ENCODE measurements at regions not wholly inside any gene's neighbourhood (a gene's known extent, or its start where the extent isn't known, plus 50 kb on each side); places are given as distances from the start of the nearest gene placed in this dataset.

- no peak for DNase-seq (ENCODE audit: low spot score)
- in situ Hi-C loops (cut with HindIII; ENCODE audit: low sequenced_read_pairs) = no loop called here
Observed at GRCh38 chr2:3138621-3139020, 239.0 kb downstream of the EIPR1 start.

- DNase-seq (ENCODE audit: low spot score) = no peak
- in situ Hi-C loops (cut with HindIII; ENCODE audit: low sequenced_read_pairs) = no loop called here
Observed at GRCh38 chr2:3137651-3138300, 239.8 kb downstream of the EIPR1 start.

- in situ Hi-C loops (cut with HindIII; ENCODE audit: low sequenced_read_pairs) = no loop called here
- no peak for DNase-seq (ENCODE audit: low spot score)
Observed at GRCh38 chr2:3135676-3136075, 241.9 kb downstream of the EIPR1 start.

GRCh38 chr2:3134026-3134571 is 243.5 kb downstream of the EIPR1 start:
- in situ Hi-C loops (cut with HindIII; ENCODE audit: low sequenced_read_pairs) = no loop called here
- DNase-seq (ENCODE audit: low spot score) = no peak

GRCh38 chr2:3132966-3133365 is 244.7 kb downstream of the EIPR1 start:
- DNase-seq (ENCODE audit: low spot score) = no peak
- in situ Hi-C loops (cut with HindIII; ENCODE audit: low sequenced_read_pairs) = no loop called here

GRCh38 chr2:3132466-3132865 is 245.2 kb downstream of the EIPR1 start:
- DNase-seq (ENCODE audit: low spot score) = no peak
- in situ Hi-C loops (cut with HindIII; ENCODE audit: low sequenced_read_pairs) = no loop called here

GRCh38 chr2:3131636-3132326 is 245.8 kb downstream of the EIPR1 start:
- in situ Hi-C loops (cut with HindIII; ENCODE audit: low sequenced_read_pairs) = no loop called here
- DNase-seq (ENCODE audit: low spot score) = peak; percentile 11

- in situ Hi-C loops (cut with HindIII; ENCODE audit: low sequenced_read_pairs) = no loop called here
Observed at GRCh38 chr2:3130889-3131635, 246.6 kb downstream of the EIPR1 start.

GRCh38 chr2:3130444-3130843 is 247.2 kb downstream of the EIPR1 start:
- no peak for DNase-seq (ENCODE audit: low spot score)
- in situ Hi-C loops (cut with HindIII; ENCODE audit: low sequenced_read_pairs) = no loop called here

More at GRCh38 chr2:3130889-3131635, 246.6 kb downstream of the EIPR1 start:
- no peak for DNase-seq (ENCODE audit: low spot score)

- in situ Hi-C loops (cut with HindIII; ENCODE audit: low sequenced_read_pairs) = no loop called here
- DNase-seq (ENCODE audit: low spot score) = no peak
Observed at GRCh38 chr2:3129867-3130266, 247.8 kb downstream of the EIPR1 start.

- in situ Hi-C loops (cut with HindIII; ENCODE audit: low sequenced_read_pairs) = no loop called here
- no peak for DNase-seq (ENCODE audit: low spot score)
Observed at GRCh38 chr2:3128786-3129185, 248.8 kb downstream of the EIPR1 start.

- no peak for DNase-seq (ENCODE audit: low spot score)
- in situ Hi-C loops (cut with HindIII; ENCODE audit: low sequenced_read_pairs) = no loop called here
Observed at GRCh38 chr2:3127710-3128109, 249.9 kb downstream of the EIPR1 start.

GRCh38 chr2:3126911-3127621 is 250.6 kb downstream of the EIPR1 start:
- no peak for DNase-seq (ENCODE audit: low spot score)
- in situ Hi-C loops (cut with HindIII; ENCODE audit: low sequenced_read_pairs) = no loop called here

- no peak for DNase-seq (ENCODE audit: low spot score)
- in situ Hi-C loops (cut with HindIII; ENCODE audit: low sequenced_read_pairs) = no loop called here
Observed at GRCh38 chr2:3126171-3126910, 251.3 kb downstream of the EIPR1 start.

- in situ Hi-C loops (cut with HindIII; ENCODE audit: low sequenced_read_pairs) = no loop called here
- no peak for DNase-seq (ENCODE audit: low spot score)
Observed at GRCh38 chr2:3125761-3126130, 251.9 kb downstream of the EIPR1 start.

GRCh38 chr2:3125001-3125760 is 252.4 kb downstream of the EIPR1 start:
- DNase-seq (ENCODE audit: low spot score) = no peak
- in situ Hi-C loops (cut with HindIII; ENCODE audit: low sequenced_read_pairs) = no loop called here

GRCh38 chr2:3122525-3122924 is 255.1 kb downstream of the EIPR1 start:
- DNase-seq (ENCODE audit: low spot score) = no peak
- in situ Hi-C loops (cut with HindIII; ENCODE audit: low sequenced_read_pairs) = no loop called here

- no peak for DNase-seq (ENCODE audit: low spot score)
- in situ Hi-C loops (cut with HindIII; ENCODE audit: low sequenced_read_pairs) = no loop called here
Observed at GRCh38 chr2:3121601-3122000, 256.0 kb downstream of the EIPR1 start.
